NAMALWA (cell line): ENCODE measurements at regions not wholly inside any gene's neighbourhood (a gene's known extent, or its start where the extent isn't known, plus 50 kb on each side); places are given as distances from the start of the nearest gene placed in this dataset.
"Not testable (repeated sequence)": the region's sequence is repeated elsewhere in the genome, so short reads cannot be mapped to it uniquely, and the experiment has no call there.

Experiments
- DNase-seq: peaks from one replicate; pipeline ENCODE4 v3.0.0-alpha.2; 2015; ENCODE audit warnings: low spot score

DNA sequence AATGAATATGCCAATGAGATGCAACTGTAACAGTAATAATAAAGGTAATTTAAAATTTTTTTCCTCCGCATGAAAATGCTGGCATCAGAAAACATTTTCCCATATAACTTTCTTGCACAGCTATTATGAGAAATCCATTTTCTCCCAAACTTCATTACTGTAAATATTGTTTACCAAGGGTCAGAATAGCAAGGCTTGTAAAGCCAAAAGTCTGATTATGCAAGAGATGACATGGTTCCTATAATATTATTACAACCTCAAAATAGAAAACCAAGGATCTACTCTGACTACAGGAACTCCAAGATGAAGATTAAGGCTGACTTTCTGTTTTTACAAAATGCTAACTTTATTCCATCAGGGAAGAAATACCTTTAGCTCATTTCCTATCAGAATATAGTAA, 162.7 kb upstream of the CDK1 start:
- DNase-seq, result no peak

DNA sequence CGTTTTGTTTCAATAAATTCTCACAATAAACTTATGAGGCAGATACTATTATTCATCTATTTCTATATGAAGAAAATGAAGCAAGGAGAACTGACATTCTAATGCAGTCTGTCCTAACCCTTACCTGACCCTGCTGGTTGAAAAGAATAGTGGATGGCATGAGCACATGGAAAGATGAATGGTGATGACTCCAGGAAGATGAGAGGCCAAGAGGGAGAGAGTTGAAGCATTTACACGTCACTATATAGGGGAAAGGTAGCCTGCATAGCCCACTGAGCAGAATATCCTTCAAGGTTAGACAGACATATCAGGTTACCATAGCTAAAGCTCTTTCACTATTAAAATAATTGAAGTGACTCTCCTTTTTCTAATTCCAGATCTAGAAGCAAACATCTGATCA, 163.9 kb upstream of the CDK1 start:
- no peak for DNase-seq

GRCh38 chr10:60613434-60613833, 164.8 kb upstream of the CDK1 start:
- no peak for DNase-seq

DNA sequence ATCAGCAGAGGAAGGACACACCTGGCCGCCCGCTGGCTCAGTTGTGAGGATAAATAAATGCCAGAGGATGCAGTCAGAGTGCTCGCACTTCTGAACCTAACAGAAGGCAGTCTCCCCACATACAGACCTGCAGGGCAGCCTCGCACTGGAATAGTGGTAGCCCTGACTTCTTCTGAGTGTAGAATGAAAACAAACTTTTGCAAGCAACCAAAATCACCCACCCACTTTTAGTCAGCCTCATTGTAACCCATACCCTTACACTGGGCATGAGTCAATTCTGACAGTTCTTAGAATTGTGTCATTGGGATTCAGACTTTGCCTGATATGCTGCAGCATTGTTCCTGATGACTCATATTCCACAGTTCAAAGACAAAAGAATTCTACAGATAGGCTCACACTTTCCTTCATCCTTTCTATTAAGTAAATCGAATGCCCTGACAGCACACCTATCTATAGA, 167.0 kb upstream of the CDK1 start:
- no peak for DNase-seq

GRCh38 chr10:60607372-60607771, 170.9 kb upstream of the CDK1 start:
- DNase-seq, result no peak

GRCh38 chr10:60606343-60607080, 171.8 kb upstream of the CDK1 start:
- no peak for DNase-seq

GRCh38 chr10:60605476-60605875, 172.8 kb upstream of the CDK1 start:
- DNase-seq, result no peak

DNA sequence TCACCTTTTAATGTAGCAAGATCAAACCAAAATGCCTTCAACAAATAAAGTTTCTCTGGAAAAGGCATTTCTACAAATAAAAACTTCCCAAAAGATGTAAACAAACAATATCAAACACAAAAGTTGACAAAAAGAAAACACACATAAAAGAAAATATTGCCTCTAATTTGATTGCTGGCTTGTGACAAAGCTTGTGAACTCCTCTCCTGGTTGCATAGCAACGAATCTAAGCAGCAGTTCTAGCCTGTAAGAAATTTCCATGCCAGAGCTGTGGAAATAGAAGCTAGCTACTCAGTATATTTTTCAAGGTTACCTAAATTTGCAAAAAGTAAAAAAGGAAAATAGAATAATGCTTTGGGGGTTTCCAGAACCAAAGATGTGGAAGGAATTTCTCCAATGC, 173.9 kb upstream of the CDK1 start:
- no peak for DNase-seq

DNA sequence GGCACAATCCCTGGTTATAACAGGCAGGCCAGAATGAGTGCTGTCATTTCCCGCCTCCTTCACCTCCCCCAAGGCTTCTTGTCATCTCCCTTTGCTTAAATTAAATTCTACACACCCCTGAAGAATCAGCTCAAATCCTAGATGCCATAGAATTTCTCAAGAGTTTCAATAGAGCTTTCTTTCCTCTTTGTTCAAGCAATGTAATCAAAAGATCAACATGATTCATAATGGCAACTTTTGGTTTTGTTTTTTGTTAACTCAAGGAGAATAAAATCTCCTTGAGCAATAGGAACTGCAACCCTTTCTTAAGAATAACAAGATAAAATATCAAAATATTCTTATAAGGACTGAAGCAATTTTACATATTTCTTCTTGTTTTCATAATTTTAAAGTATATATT, 180.8 kb upstream of the CDK1 start:
- DNase-seq, result no peak

DNA sequence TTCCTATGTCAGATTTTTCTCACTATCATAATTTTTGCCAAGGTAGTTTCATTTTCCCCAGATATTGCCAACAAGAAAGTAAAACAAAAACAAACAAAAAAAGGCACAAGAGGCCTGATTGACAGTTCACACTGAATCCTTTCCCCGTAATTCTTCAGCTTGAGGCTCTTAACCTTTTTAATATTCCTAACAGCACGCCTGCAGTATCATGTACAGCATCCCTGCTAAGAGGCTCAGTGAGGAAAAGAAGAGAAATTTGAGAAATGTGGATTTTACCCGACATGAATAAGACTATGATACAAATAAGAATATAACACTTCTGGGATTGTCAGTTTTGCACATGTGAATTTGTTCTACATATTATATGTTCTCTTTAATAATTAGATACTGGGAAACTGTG, 182.4 kb upstream of the CDK1 start:
- no peak for DNase-seq

- DNase-seq, result peak; percentile 20
Measured at GRCh38 chr10:60594476-60595051, 183.7 kb upstream of the CDK1 start.

DNA sequence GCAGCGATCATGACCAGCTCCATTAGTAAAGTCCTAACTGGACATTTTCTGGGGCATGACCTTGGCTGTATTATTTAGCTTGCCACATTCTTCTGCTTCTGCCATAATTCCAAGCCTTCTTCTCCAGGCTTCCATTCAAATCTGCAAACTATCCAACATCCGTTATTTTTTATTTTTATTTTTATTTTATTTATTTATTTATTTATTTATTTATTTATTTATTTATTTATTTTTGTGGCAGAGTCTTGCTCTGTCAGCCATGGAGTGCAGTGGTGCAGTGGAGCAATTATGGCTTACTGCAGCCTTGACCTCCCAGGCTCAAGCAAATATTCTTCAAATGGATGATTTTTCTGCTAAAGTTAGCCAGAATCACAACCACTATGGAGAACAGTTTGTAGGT, 187.2 kb upstream of the CDK1 start:
- no peak for DNase-seq

DNA sequence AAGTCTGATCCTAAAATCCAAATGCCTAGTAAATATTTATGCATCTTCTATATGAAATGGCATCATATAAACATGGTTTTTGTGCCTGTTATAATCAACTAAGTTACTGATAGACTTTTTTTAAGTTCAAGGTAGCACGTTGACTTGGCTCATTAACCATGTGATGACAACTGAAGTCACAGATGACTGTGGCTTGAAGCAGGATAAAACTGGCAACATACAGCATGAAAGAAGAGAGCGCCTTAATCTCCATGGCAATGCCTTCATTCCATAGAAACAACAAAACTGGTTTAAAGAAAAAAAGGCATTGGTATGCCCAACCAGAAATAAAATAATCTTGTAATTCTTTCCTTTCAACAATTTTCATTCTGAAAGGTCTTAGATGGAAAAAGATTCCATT, 188.9 kb upstream of the CDK1 start:
- no peak for DNase-seq

GRCh38 chr10:60581782-60582181, 192.1 kb upstream of the ANK3 start:
- not testable (repeated sequence) for DNase-seq

DNA sequence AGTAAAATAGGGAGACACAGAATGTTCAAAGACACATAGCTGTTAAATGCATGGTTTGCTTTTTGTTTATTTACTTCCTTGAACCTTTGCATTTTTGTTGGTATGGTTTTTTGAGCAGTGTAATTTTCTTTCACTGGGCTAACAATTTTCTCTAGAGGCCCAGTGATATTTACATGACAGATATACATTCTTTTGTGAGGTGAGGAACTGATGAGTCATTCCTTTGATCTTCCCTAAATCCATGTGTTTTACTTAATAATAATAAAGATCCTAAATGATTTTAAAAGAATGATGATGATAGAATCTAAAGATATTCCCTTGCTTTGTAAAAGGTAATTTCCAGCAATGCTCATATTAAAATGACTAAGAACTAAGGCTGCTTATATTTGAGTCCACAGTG, 188.5 kb upstream of the ANK3 start:
- DNase-seq, result no peak

GRCh38 chr10:60576130-60577069, 186.7 kb upstream of the ANK3 start:
- no peak for DNase-seq

- DNase-seq, result no peak
Measured at GRCh38 chr10:60575105-60575504, 185.4 kb upstream of the ANK3 start.

GRCh38 chr10:60574388-60574787, 184.7 kb upstream of the ANK3 start:
- DNase-seq, result no peak

DNA sequence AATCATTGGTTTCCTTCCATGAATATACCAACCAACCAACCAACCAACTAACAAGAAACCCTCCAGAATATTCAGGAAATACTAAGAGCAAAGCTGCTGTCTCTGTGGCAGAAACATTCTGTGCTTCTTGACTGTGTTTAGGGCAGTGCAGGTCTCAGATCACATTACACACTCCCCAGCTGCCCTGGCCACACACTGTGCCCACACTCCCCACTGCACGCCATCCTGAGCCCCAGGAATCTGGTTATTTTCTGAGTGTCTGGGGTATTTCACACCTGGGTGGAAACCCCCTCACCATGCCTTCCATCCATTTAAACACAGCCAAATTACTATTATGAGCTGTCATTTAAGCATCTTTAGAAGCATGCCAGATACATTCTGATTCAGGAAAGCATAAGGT, 183.7 kb upstream of the ANK3 start:
- DNase-seq, result no peak

DNA sequence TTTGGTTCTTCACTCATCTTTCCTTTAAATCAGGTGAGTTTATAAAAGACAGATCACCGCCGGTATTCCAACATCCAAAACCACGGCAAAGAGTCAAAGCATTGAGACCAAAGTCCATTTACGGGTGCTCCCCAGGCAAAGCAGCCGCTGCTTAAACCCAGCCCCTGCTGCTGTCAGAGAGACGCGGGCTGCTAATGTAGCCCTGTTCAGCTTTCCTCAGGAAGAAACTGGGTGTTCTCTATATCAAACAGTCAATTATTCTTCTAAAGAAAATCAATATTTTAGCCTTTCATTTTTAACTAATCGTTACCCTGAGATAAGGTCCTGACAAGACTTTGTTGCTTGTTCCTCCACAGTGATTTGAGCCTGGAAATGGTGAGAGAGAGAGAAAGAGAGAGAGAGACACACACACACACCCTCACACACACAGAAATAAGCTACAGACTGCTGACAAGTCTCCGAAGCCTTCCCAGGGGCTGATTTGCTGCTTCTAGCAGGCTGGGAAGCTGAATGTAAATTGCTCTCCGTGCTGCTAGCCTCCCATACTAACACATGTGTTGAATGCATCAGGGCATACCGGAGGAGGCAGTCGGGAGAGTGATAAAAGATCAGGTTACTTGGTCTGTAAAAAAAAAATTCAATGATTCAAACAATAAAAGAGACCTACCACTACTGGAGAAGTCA, 183.0 kb upstream of the ANK3 start:
- peak; percentile 43 for DNase-seq

DNA sequence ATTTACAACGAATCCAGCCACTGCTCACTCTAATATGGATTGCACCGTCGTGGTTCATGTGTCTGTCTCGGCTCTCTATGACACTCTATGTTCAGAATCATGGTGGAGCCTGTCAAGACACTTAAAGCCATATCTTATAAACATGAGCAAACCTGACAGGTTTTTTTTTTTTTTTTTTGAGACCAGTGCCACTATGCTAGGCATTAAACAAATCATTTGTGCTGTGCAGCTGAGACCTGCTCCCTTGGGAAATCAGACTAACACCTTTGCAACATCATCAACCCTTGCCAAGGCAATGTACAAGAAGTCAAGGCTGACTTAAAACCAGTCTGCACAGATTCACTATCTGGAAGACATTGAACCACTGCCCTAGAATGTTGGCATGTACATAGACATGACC, 181.2 kb upstream of the ANK3 start:
- no peak for DNase-seq

GRCh38 chr10:60570272-60570865, 180.7 kb upstream of the ANK3 start:
- DNase-seq, result no peak
